Smooth muscle cell of the brain vasculature (primary cell): ENCODE measurements at regions not wholly inside any gene's neighbourhood (a gene's known extent, or its start where the extent isn't known, plus 50 kb on each side); places are given as distances from the start of the nearest gene placed in this dataset.

Source experiments
- DNase-seq: peaks from one replicate; pipeline ENCODE4 v3.0.0-alpha.2; 2012; ENCODE audit warnings: low read depth, low spot score

GRCh38 chr5:109917154-109917546 lies 227.4 kb downstream of the MAN2A1 start:
- DNase-seq, result no peak

- no peak for DNase-seq
Measured at GRCh38 chr5:109917966-109918365, 228.2 kb downstream of the MAN2A1 start.

- no peak for DNase-seq
Measured at GRCh38 chr5:109920736-109921135, 231.0 kb downstream of the MAN2A1 start.

GRCh38 chr5:109921735-109922380 lies 232.1 kb downstream of the MAN2A1 start:
- no peak for DNase-seq

GRCh38 chr5:109922381-109922995 lies 232.8 kb downstream of the MAN2A1 start:
- no peak for DNase-seq

GRCh38 chr5:109923205-109923604 lies 233.5 kb downstream of the MAN2A1 start:
- no peak for DNase-seq

- no peak for DNase-seq
Measured at GRCh38 chr5:109924237-109925107, 234.7 kb downstream of the MAN2A1 start.

GRCh38 chr5:109927639-109928038 lies 237.9 kb downstream of the MAN2A1 start:
- no peak for DNase-seq

- DNase-seq, result no peak
Measured at GRCh38 chr5:109928046-109928445, 238.3 kb downstream of the MAN2A1 start.

GRCh38 chr5:109928811-109929210 lies 239.1 kb downstream of the MAN2A1 start:
- no peak for DNase-seq

- no peak for DNase-seq
Measured at GRCh38 chr5:109929376-109929775, 239.6 kb downstream of the MAN2A1 start.

GRCh38 chr5:109929911-109930310 lies 240.2 kb downstream of the MAN2A1 start:
- DNase-seq, result no peak

- no peak for DNase-seq
Measured at GRCh38 chr5:109931049-109931780, 241.5 kb downstream of the MAN2A1 start.

GRCh38 chr5:109935833-109936490 lies 246.2 kb downstream of the MAN2A1 start:
- DNase-seq, result no peak

GRCh38 chr5:109936996-109937395 lies 247.3 kb downstream of the MAN2A1 start:
- no peak for DNase-seq

- no peak for DNase-seq
Measured at GRCh38 chr5:109937951-109938350, 248.2 kb downstream of the MAN2A1 start.

GRCh38 chr5:109938453-109938852 lies 248.7 kb downstream of the MAN2A1 start:
- no peak for DNase-seq

GRCh38 chr5:109939116-109939682 lies 249.5 kb downstream of the MAN2A1 start:
- no peak for DNase-seq

GRCh38 chr5:109942646-109943045 lies 252.9 kb downstream of the MAN2A1 start:
- DNase-seq, result no peak

- no peak for DNase-seq
Measured at GRCh38 chr5:109943701-109944235, 254.0 kb downstream of the MAN2A1 start.

GRCh38 chr5:109944461-109944860 lies 254.7 kb downstream of the MAN2A1 start:
- no peak for DNase-seq
